ENCODE measurements at regions not wholly inside any gene's neighbourhood (a gene's known extent, or its start where the extent isn't known, plus 50 kb on each side); places are given as distances from the start of the nearest gene placed in this dataset.

DNA sequence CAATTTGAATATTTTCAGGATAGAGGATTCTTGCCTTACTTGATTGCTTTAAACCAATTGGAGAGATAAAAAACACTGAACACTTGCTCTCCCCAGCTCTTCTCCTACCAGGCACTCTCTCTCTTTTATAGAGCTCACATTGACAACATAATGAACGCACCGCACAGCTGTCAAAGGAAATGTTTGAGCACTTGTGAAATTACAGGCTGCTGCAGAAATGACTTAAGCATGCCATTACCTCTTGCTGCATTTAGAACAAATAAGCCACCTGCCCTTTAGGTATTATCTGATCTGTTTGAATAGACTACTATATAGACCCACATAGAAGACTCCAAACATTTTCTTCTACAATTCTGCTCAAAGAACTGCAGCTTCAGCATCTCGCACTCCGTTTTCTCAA, 227.7 kb downstream of the C4orf33 start:
- TF ChIP-seq, protein P1, sequence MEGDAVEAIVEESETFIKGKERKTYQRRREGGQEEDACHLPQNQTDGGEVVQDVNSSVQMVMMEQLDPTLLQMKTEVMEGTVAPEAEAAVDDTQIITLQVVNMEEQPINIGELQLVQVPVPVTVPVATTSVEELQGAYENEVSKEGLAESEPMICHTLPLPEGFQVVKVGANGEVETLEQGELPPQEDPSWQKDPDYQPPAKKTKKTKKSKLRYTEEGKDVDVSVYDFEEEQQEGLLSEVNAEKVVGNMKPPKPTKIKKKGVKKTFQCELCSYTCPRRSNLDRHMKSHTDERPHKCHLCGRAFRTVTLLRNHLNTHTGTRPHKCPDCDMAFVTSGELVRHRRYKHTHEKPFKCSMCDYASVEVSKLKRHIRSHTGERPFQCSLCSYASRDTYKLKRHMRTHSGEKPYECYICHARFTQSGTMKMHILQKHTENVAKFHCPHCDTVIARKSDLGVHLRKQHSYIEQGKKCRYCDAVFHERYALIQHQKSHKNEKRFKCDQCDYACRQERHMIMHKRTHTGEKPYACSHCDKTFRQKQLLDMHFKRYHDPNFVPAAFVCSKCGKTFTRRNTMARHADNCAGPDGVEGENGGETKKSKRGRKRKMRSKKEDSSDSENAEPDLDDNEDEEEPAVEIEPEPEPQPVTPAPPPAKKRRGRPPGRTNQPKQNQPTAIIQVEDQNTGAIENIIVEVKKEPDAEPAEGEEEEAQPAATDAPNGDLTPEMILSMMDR (IDR thresholded peaks at IDR 0.05) = no peak
- no peak for TF ChIP-seq ZFX (IDR thresholded peaks at IDR 0.05; ENCODE audit: borderline replicate concordance)
